Calu3 (cell line): ENCODE measurements at regions not wholly inside any gene's neighbourhood (a gene's known extent, or its start where the extent isn't known, plus 50 kb on each side); places are given as distances from the start of the nearest gene placed in this dataset.

ENCODE experiments used
- BruUV-seq: library from RNA; stranded (reverse); fragments of 400-500 nt; replicated peaks from 2 replicates; lab custom pipeline; 2021; lab: Mats Ljungman, UMichigan
- CTCF ChIA-PET: fragments of 300-600 bp; sonication (Branson Sonifier 250); formaldehyde crosslinking; loops from one replicate; lab custom pipeline; 2022; ENCODE audit warnings: antibody characterized with exemption; lab: Charles Lee
- DNase-seq: peaks from one replicate; pipeline ENCODE4 v3.0.0; 2022
- H3K27ac Mint-ChIP-seq: one replicate; pipeline ENCODE4 v1.8.0; 2022; ENCODE audit warnings: mixed read lengths; ENCODE audit not compliant: unreplicated experiment
- H3K27me3 Mint-ChIP-seq: one replicate; pipeline ENCODE4 v1.8.0; 2022; ENCODE audit warnings: mixed read lengths; ENCODE audit not compliant: unreplicated experiment
- H3K36me3 Mint-ChIP-seq: one replicate; pipeline ENCODE4 v1.8.0; 2022; ENCODE audit warnings: mild to moderate bottlenecking, moderate library complexity, mixed read lengths; ENCODE audit not compliant: insufficient read depth, unreplicated experiment
- H3K4me1 Mint-ChIP-seq: one replicate; pipeline ENCODE4 v1.8.0; 2022; ENCODE audit warnings: mild to moderate bottlenecking, low read depth, mixed read lengths; ENCODE audit not compliant: unreplicated experiment
- H3K4me3 Mint-ChIP-seq: one replicate; pipeline ENCODE4 v1.8.0; 2022; ENCODE audit warnings: mild to moderate bottlenecking, low read depth, moderate library complexity, mixed read lengths; ENCODE audit not compliant: unreplicated experiment
- H3K9me3 Mint-ChIP-seq: one replicate; pipeline ENCODE4 v1.8.0; 2022; ENCODE audit warnings: low read depth, mixed read lengths; ENCODE audit not compliant: unreplicated experiment
- intact Hi-C: fragments of 100-400 bp; cut with micrococcal nuclease; formaldehyde crosslinking; loops from one replicate; pipeline ENCODE4 v1.10.0; 2022; ENCODE audit not compliant: unreplicated experiment
- TF ChIP-seq, protein P1 (sequence below): fragments of 200-600 bp; IDR thresholded peaks from one replicate; pipeline ENCODE4 v1.8.0; 2022; ENCODE audit warnings: antibody characterized with exemption; ENCODE audit not compliant: unreplicated experiment

DNA sequence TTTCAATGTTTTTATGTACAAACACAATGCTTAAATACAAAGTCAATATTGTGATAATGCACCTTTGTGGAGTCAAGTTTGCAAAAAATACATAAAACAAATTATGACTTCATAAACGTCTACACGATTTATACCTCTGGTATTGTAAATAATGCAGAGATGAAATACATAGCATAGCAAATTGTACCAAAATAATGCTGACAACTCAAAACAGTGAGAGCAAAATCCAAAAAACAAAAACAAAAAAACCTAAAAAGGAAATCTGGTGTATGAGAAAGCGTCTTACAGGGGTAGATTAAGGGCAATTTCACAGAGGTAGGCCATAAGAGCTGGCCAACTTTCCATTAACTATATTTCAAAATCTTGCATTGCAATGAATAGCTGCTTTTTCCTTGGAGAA, 161.5 kb upstream of the LRRC7 start:
- no peak for DNase-seq
- BruUV-seq, result no TSS peak
- CTCF ChIA-PET, result no interaction called here
- TF ChIP-seq, protein P1, sequence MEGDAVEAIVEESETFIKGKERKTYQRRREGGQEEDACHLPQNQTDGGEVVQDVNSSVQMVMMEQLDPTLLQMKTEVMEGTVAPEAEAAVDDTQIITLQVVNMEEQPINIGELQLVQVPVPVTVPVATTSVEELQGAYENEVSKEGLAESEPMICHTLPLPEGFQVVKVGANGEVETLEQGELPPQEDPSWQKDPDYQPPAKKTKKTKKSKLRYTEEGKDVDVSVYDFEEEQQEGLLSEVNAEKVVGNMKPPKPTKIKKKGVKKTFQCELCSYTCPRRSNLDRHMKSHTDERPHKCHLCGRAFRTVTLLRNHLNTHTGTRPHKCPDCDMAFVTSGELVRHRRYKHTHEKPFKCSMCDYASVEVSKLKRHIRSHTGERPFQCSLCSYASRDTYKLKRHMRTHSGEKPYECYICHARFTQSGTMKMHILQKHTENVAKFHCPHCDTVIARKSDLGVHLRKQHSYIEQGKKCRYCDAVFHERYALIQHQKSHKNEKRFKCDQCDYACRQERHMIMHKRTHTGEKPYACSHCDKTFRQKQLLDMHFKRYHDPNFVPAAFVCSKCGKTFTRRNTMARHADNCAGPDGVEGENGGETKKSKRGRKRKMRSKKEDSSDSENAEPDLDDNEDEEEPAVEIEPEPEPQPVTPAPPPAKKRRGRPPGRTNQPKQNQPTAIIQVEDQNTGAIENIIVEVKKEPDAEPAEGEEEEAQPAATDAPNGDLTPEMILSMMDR, result no peak
- intact Hi-C loops, result no loop called here
- Mint-ChIP-seq H3K4me3 (no peak overlapping the region), H3K36me3 (no peaks in the 10 kb centered on the region), H3K9me3 (peaks cover 2% of the 10 kb centered on the region), H3K27ac (no peak overlapping the region), H3K4me1 (no peaks in the 10 kb centered on the region), H3K27me3 (no peaks in the 10 kb centered on the region)

DNA sequence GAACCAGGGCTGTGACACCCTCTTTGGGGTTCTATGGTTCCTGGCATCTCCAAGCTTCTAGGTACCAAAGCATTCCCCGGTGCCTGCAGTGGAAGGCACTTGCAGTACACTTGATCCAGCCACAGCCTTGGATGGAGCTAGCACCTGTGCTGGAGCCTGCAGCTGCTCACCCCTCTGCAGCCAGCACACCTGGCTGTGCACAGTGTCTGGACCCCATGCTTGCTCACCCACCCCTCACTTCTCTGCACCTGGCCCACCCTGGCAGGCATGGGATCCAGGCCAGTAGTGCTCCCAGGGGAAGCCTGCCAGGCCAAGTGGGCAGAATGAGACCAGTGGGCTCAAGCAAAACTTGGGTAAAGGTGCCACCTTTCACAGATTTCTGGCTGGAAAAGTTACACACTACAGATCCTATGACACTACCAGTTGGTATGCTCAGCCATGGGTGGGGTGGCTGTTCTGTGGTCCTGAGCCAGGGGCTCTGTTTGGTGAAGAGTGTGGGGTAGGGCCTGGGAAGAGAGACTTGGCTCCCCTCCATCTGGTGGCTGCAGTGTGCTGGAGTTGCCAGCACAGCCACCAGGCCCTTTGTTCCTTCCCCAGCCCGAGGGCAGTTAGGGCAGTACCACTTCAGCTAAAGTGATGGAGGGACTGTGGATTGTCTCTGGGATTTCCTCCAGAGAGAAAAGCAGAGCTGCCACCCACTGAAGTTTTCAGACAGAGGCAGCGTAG, 157.8 kb upstream of the LRRC7 start:
- Mint-ChIP-seq H3K27ac (no peak overlapping the region), H3K4me3 (no peak overlapping the region), H3K4me1 (no peaks in the 10 kb centered on the region), H3K36me3 (no peaks in the 10 kb centered on the region), H3K9me3 (peaks cover 2% of the 10 kb centered on the region), H3K27me3 (no peaks in the 10 kb centered on the region)
- BruUV-seq, result no TSS peak
- DNase-seq, result no peak
- intact Hi-C loops, result no loop called here
- TF ChIP-seq, protein P1, result no peak
- CTCF ChIA-PET, result no interaction called here

DNA sequence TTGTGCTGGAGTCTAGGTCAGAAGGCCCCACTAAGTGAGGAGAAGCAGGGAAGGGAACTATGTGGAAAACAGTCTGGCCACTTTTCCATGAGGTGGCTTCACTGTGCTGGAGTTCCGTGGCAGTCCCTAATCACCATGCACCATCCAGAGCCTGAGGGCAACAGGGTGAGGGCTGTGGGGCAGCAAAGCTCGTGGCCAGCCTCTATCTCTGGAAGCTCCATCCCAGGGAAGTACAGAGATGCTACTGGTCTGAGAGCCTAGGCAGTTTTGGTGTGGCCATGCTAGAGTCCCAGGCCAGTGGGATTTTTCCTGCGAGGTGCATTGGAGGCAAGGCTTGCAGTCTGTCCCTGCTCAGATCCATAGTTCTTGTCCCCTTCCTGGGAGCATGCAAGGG, 157.3 kb upstream of the LRRC7 start:
- intact Hi-C loops, result no loop called here
- no TSS peak for BruUV-seq
- CTCF ChIA-PET, result no interaction called here
- Mint-ChIP-seq H3K27ac (no peak overlapping the region), H3K27me3 (no peaks in the 10 kb centered on the region), H3K4me3 (no peak overlapping the region), H3K36me3 (no peaks in the 10 kb centered on the region), H3K9me3 (peaks cover 2% of the 10 kb centered on the region), H3K4me1 (no peaks in the 10 kb centered on the region)
- DNase-seq, result no peak
- TF ChIP-seq, protein P1, result no peak

DNA sequence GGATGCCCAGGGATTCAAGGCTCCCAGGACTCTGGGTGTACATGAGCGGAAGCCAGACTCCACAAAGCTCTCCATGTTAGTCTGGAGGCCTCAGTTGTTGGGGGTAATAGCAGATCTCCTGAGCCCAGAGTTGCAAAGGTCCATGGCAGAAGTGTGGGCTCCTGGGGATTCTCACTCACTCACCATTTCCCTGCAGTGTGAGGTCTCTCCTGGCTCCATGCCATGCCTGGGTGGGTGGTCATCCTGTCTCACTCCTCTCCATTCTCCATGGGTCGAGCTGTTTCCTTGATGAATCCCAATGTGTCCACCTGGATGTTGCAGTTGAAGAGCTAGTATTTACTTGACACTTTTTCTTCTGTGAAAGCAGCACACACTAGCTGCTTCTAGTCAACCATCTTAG, 156.8 kb upstream of the LRRC7 start:
- no peaks in the 10 kb centered on the region for H3K36me3 Mint-ChIP-seq

More for the DNA sequence above, 156.8 kb upstream of the LRRC7 start:
- no peaks in the 10 kb centered on the region for H3K4me1 Mint-ChIP-seq
- no peaks in the 10 kb centered on the region for H3K27me3 Mint-ChIP-seq
- intact Hi-C loops, result no loop called here
- H3K27ac Mint-ChIP-seq, result no peak overlapping the region
- no peak overlapping the region for H3K4me3 Mint-ChIP-seq
- peaks cover under 1% of the 10 kb centered on the region for H3K9me3 Mint-ChIP-seq
- CTCF ChIA-PET, result no interaction called here
- no peak for DNase-seq
- TF ChIP-seq, protein P1, result no peak
- no TSS peak for BruUV-seq
